Upper lobe of left lung (tissue), 6 donors: ENCODE measurements at regions not wholly inside any gene's neighbourhood (a gene's known extent, or its start where the extent isn't known, plus 50 kb on each side); places are given as distances from the start of the nearest gene placed in this dataset.

ENCODE experiments used
- ATAC-seq, 2 donors: fragments of 200-7000 bp; cut with Tn5 transposase; one replicate each; pipeline ENCODE4 v1.9.1; 2022; ENCODE audit warnings: mild to moderate bottlenecking in 2 of 2, moderate library complexity in 2 of 2; ENCODE audit not compliant: low FRiP score in 2 of 2
- DNase-seq, 2 donors: peaks; one replicate each; pipeline ENCODE4 v3.0.0-alpha.2; 2019 to 2020
- H3K27ac ChIP-seq, 4 donors: fragments of 200-600 bp; sonication (generic); one replicate each; pipeline ENCODE4 v1.5.1; 2016 to 2019
- H3K27me3 ChIP-seq, 4 donors: fragments of 200-600 bp; sonication (generic); one replicate each; pipeline ENCODE4 v1.5.1; 2017 to 2019
- H3K36me3 ChIP-seq, 4 donors: fragments of 200-600 bp; sonication (generic); one replicate each; pipeline ENCODE4 v1.5.1; 2016 to 2019
- H3K4me1 ChIP-seq, 4 donors: fragments of 200-600 bp; sonication (generic); one replicate each; pipeline ENCODE4 v1.5.1; 2018 to 2019
- H3K4me3 ChIP-seq, 4 donors: fragments of 200-600 bp; sonication (generic); one replicate each; pipeline ENCODE4 v1.5.1; 2017 to 2019; ENCODE audit warnings: mild to moderate bottlenecking in 2 of 4, moderate library complexity in 1 of 4
- H3K9me3 ChIP-seq, 4 donors: fragments of 200-600 bp; sonication (generic); one replicate each; pipeline ENCODE4 v1.5.1; 2018 to 2019
- EP300 ChIP-seq, 4 donors: sonication (generic); formaldehyde crosslinking; IDR thresholded peaks; one replicate each; pipeline ENCODE4 v1.5.1; 2017; ENCODE audit warnings: antibody characterized with exemption in 4 of 4, control low read depth in 2 of 4
- POLR2A ChIP-seq, 4 donors: fragments of 450-650 bp; IDR thresholded peaks; one replicate each; pipeline ENCODE4 v1.5.1; 2016 to 2017; ENCODE audit warnings: antibody characterized with exemption in 4 of 4, mild to moderate bottlenecking in 2 of 4
- POLR2AphosphoS5 ChIP-seq, 2 donors: sonication (generic); formaldehyde crosslinking; IDR thresholded peaks; one replicate each; pipeline ENCODE4 v1.5.1; 2017; ENCODE audit warnings: antibody characterized with exemption in 2 of 2
- WGBS, 2 donors: methylation state at CpG; one replicate each; pipeline ENCODE4 v1.1.5; 2017 to 2018; 5-methylcytosine and 5-hydroxymethylcytosine counted together
- TF ChIP-seq, protein P1 (sequence below), 6 experiments: fragments of 450-650 bp in 4 of 6; fragments of 200-600 bp in 2 of 6; sonication (generic) in 2 of 6; IDR thresholded peaks; one replicate each; pipeline ENCODE4 v1.5.1; 2016 to 2019; ENCODE audit warnings: antibody characterized with exemption in 6 of 6
- donor health status: DM: no; HTN: no; CAD: no; lungs with moderate emphysema.
- donor health status: DM: no; HTN: yes; CAD: no; lungs with severe emphysema.

DNA sequence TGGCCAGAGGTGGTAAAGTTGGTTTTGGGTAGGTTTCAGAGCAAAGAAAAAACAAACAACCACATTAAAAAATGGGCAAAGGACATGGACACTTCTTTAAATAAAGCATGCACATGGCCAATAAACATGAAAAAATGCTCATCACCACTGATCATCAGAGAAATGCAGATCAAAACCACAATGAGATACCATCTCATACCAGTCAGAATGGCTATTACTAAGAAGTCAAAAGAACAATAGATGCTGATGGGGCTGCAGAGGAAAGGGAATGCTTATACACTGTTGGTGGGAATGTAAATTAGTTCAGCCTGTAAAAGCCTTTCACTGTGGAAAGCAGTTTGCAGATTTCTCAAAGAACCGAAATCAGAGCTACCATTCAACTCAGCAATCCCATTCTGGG, 598.4 kb upstream of the SOX9 start:
- Histone ChIP-seq H3K27ac (no peak overlapping the region), H3K4me1 (no peaks in the 10 kb centered on the region), H3K27me3 (no peaks in the 10 kb centered on the region), H3K4me3 (no peak overlapping the region), H3K9me3 (peaks cover 0 to 6% (median 0%) of the 10 kb centered on the region in 4 donors), H3K36me3 (no peaks in the 10 kb centered on the region)
- ATAC-seq (no peak), DNase-seq (no peak)
- TF ChIP-seq, protein P1, sequence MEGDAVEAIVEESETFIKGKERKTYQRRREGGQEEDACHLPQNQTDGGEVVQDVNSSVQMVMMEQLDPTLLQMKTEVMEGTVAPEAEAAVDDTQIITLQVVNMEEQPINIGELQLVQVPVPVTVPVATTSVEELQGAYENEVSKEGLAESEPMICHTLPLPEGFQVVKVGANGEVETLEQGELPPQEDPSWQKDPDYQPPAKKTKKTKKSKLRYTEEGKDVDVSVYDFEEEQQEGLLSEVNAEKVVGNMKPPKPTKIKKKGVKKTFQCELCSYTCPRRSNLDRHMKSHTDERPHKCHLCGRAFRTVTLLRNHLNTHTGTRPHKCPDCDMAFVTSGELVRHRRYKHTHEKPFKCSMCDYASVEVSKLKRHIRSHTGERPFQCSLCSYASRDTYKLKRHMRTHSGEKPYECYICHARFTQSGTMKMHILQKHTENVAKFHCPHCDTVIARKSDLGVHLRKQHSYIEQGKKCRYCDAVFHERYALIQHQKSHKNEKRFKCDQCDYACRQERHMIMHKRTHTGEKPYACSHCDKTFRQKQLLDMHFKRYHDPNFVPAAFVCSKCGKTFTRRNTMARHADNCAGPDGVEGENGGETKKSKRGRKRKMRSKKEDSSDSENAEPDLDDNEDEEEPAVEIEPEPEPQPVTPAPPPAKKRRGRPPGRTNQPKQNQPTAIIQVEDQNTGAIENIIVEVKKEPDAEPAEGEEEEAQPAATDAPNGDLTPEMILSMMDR (IDR thresholded peaks at IDR 0.05): no peak
- TF ChIP-seq EP300 (IDR thresholded peaks at IDR 0.05) (no peak), POLR2A (IDR thresholded peaks at IDR 0.05) (no peak)
- 86 to 95% methylated on average over 1 of the region's 1 CpG for WGBS, 2 donors

DNA sequence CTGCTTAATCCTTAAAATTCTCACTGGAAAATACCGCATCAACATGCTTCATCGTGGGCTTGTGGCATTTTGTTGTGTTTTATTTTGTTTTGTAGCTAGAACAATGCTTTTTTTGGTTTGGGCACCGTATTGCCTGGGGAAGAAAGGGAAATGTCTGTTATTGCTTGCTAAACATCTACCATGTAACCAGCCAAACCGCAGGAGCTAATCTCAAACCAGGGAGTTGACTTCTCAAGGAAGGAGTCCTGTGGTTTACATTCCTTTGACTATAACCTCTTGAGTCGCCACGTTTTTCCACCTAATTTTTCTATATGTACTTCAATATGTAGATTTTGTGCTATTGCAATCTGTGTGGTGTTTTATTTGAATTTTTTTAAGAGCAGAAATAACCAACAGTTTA, 593.5 kb upstream of the SOX9 start:
- Histone ChIP-seq H3K27me3 (no peaks in the 10 kb centered on the region), H3K4me1 (no peaks in the 10 kb centered on the region), H3K9me3 (peaks cover 0 to 6% (median 0%) of the 10 kb centered on the region in 4 donors), H3K4me3 (no peak overlapping the region), H3K36me3 (no peaks in the 10 kb centered on the region), H3K27ac (no peak overlapping the region)
- ATAC-seq (no peak), DNase-seq (no peak)
- WGBS, 2 donors: 68 to 72% methylated on average over 6 of the region's 6 CpGs
- TF ChIP-seq, protein P1 (IDR thresholded peaks at IDR 0.05): no peak
- no peak for TF ChIP-seq EP300 (IDR thresholded peaks at IDR 0.05)
- no peak for TF ChIP-seq POLR2AphosphoS5 (IDR thresholded peaks at IDR 0.05)
- no peak for TF ChIP-seq POLR2A (IDR thresholded peaks at IDR 0.05)

GRCh38 chr17:71528210-71528609, 592.6 kb upstream of the SOX9 start:
- Histone ChIP-seq H3K4me1 (no peaks in the 10 kb centered on the region), H3K36me3 (no peaks in the 10 kb centered on the region), H3K27ac (no peak overlapping the region), H3K9me3 (peaks cover 0 to 4% (median 0%) of the 10 kb centered on the region in 4 donors), H3K27me3 (no peaks in the 10 kb centered on the region), H3K4me3 (no peak overlapping the region)
- DNase-seq (no peak), ATAC-seq (no peak)
- TF ChIP-seq EP300 (IDR thresholded peaks at IDR 0.05): no peak
- TF ChIP-seq POLR2AphosphoS5 (IDR thresholded peaks at IDR 0.05): no peak
- no peak for TF ChIP-seq POLR2A (IDR thresholded peaks at IDR 0.05)
- TF ChIP-seq, protein P1 (IDR thresholded peaks at IDR 0.05): no peak

GRCh38 chr17:71530248-71530647, 590.6 kb upstream of the SOX9 start:
- Histone ChIP-seq H3K27ac (no peak overlapping the region), H3K4me1 (no peaks in the 10 kb centered on the region), H3K4me3 (no peak overlapping the region), H3K27me3 (no peaks in the 10 kb centered on the region), H3K36me3 (no peaks in the 10 kb centered on the region), H3K9me3 (no peaks in the 10 kb centered on the region)
- 82 to 90% methylated on average over 2 of the region's 2 CpGs for WGBS, 2 donors
- no peak for DNase-seq
- no peak for ATAC-seq
- TF ChIP-seq POLR2A (IDR thresholded peaks at IDR 0.05): no peak
- no peak for TF ChIP-seq POLR2AphosphoS5 (IDR thresholded peaks at IDR 0.05)
- TF ChIP-seq, protein P1 (IDR thresholded peaks at IDR 0.05): no peak
- no peak for TF ChIP-seq EP300 (IDR thresholded peaks at IDR 0.05)

DNA sequence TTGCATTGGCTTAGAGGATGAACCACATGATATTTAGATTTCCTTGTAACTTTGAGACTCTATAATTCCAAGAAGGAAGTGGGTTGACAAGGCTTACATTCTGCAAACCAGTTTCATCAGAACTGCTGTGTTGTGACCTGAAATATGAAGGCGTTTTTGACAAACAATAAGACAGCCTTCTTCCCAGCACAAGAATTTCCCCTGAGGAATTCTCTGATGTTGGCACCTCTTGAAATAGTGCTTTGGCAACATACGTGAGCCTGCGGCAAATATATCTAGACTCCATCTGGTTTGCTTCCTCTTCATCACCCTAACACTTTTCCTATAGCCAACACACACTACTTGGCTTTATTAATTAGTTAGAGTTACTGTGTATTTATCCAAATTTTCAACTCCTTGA, 585.5 kb upstream of the SOX9 start:
- DNase-seq (no peak), ATAC-seq (no peak)
- no peaks in the 10 kb centered on the region for H3K9me3 ChIP-seq
- no peak overlapping the region for H3K4me3 ChIP-seq
- H3K27ac ChIP-seq: no peak overlapping the region
- TF ChIP-seq POLR2A (IDR thresholded peaks at IDR 0.05) (no peak), POLR2AphosphoS5 (IDR thresholded peaks at IDR 0.05) (no peak), EP300 (IDR thresholded peaks at IDR 0.05) (no peak)
- TF ChIP-seq, protein P1 (IDR thresholded peaks at IDR 0.05): no peak
- 78 to 79% methylated on average over 3 of the region's 3 CpGs for WGBS, 2 donors
- H3K27me3 ChIP-seq: no peaks in the 10 kb centered on the region
- H3K36me3 ChIP-seq: no peaks in the 10 kb centered on the region
- H3K4me1 ChIP-seq: no peaks in the 10 kb centered on the region
